ENCODE measurements at regions not wholly inside any gene's neighbourhood (a gene's known extent, or its start where the extent isn't known, plus 50 kb on each side); places are given as distances from the start of the nearest gene placed in this dataset.
"Not testable (repeated sequence)": the region's sequence is repeated elsewhere in the genome, so short reads cannot be mapped to it uniquely, and the experiment has no call there.

- Mint-ChIP-seq H3K27me3 (no peaks in the 10 kb centered on the region), H3K4me3 (no peak overlapping the region), H3K4me1 (no peaks in the 10 kb centered on the region), H3K9me3 (peaks cover 14% of the 10 kb centered on the region), H3K36me3 (no peaks in the 10 kb centered on the region), H3K27ac (no peak overlapping the region)
- ATAC-seq = no peak
These were observed 1062.9 kb upstream of the GYPC start for GRCh38 chr2:125593036-125593435.

- Mint-ChIP-seq H3K27me3 (no peaks in the 10 kb centered on the region), H3K9me3 (peaks cover 7% of the 10 kb centered on the region)
These were observed 1059.3 kb upstream of the GYPC start for GRCh38 chr2:125596612-125597011.

GRCh38 chr2:125615438-125615837 lies 1040.5 kb upstream of the GYPC start:
- Mint-ChIP-seq H3K4me3 (no peak overlapping the region), H3K9me3 (peaks cover 8% of the 10 kb centered on the region), H3K27ac (no peak overlapping the region), H3K27me3 (no peaks in the 10 kb centered on the region), H3K36me3 (no peaks in the 10 kb centered on the region), H3K4me1 (no peaks in the 10 kb centered on the region)
- ATAC-seq = no peak

More at GRCh38 chr2:125596612-125597011, 1059.3 kb upstream of the GYPC start:
- Mint-ChIP-seq H3K4me1 (no peaks in the 10 kb centered on the region), H3K4me3 (no peak overlapping the region), H3K27ac (no peak overlapping the region), H3K36me3 (no peaks in the 10 kb centered on the region)
- ATAC-seq = no peak

GRCh38 chr2:125630377-125630776 lies 1025.6 kb upstream of the GYPC start:
- Mint-ChIP-seq H3K27ac (no peak overlapping the region), H3K4me1 (no peaks in the 10 kb centered on the region), H3K9me3 (peaks cover 2% of the 10 kb centered on the region), H3K27me3 (no peaks in the 10 kb centered on the region), H3K36me3 (no peaks in the 10 kb centered on the region), H3K4me3 (no peak overlapping the region)
- ATAC-seq = no peak

GRCh38 chr2:125634662-125635061 lies 1021.3 kb upstream of the GYPC start:
- ATAC-seq = no peak
- no peak overlapping the region for H3K27ac Mint-ChIP-seq
- H3K4me1 Mint-ChIP-seq = no peaks in the 10 kb centered on the region
- no peak overlapping the region for H3K4me3 Mint-ChIP-seq
- H3K27me3 Mint-ChIP-seq = no peaks in the 10 kb centered on the region
- no peaks in the 10 kb centered on the region for H3K9me3 Mint-ChIP-seq
- no peaks in the 10 kb centered on the region for H3K36me3 Mint-ChIP-seq

- no peaks in the 10 kb centered on the region for H3K27me3 Mint-ChIP-seq
These were observed 1017.6 kb upstream of the GYPC start for GRCh38 chr2:125638345-125638744.

GRCh38 chr2:125642032-125642431 lies 1013.9 kb upstream of the GYPC start:
- Mint-ChIP-seq H3K36me3 (no peaks in the 10 kb centered on the region), H3K9me3 (no peaks in the 10 kb centered on the region), H3K4me1 (no peaks in the 10 kb centered on the region), H3K4me3 (no peak overlapping the region), H3K27me3 (no peaks in the 10 kb centered on the region), H3K27ac (no peak overlapping the region)
- no peak for ATAC-seq

More at GRCh38 chr2:125638345-125638744, 1017.6 kb upstream of the GYPC start:
- no peak overlapping the region for H3K27ac Mint-ChIP-seq
- no peak for ATAC-seq
- H3K4me1 Mint-ChIP-seq = no peaks in the 10 kb centered on the region
- no peak overlapping the region for H3K4me3 Mint-ChIP-seq
- H3K36me3 Mint-ChIP-seq = no peaks in the 10 kb centered on the region
- H3K9me3 Mint-ChIP-seq = no peaks in the 10 kb centered on the region

GRCh38 chr2:125643128-125643527 lies 1012.8 kb upstream of the GYPC start:
- Mint-ChIP-seq H3K27ac (no peak overlapping the region), H3K4me1 (no peaks in the 10 kb centered on the region), H3K27me3 (no peaks in the 10 kb centered on the region), H3K9me3 (no peaks in the 10 kb centered on the region), H3K4me3 (no peak overlapping the region), H3K36me3 (no peaks in the 10 kb centered on the region)
- ATAC-seq = no peak

- H3K36me3 Mint-ChIP-seq = no peaks in the 10 kb centered on the region
These were observed 1012.4 kb upstream of the GYPC start for GRCh38 chr2:125643585-125643984.

GRCh38 chr2:125644257-125644656 lies 1011.7 kb upstream of the GYPC start:
- ATAC-seq = no peak

More at GRCh38 chr2:125643585-125643984, 1012.4 kb upstream of the GYPC start:
- Mint-ChIP-seq H3K9me3 (no peaks in the 10 kb centered on the region), H3K4me3 (no peak overlapping the region), H3K27ac (no peak overlapping the region), H3K4me1 (no peaks in the 10 kb centered on the region), H3K27me3 (no peaks in the 10 kb centered on the region)
- no peak for ATAC-seq

GRCh38 chr2:125652280-125652679 lies 1003.7 kb upstream of the GYPC start:
- H3K36me3 Mint-ChIP-seq = no peaks in the 10 kb centered on the region
- no peaks in the 10 kb centered on the region for H3K27me3 Mint-ChIP-seq
- peaks cover 6% of the 10 kb centered on the region for H3K9me3 Mint-ChIP-seq
- H3K4me3 Mint-ChIP-seq = no peak overlapping the region
- H3K4me1 Mint-ChIP-seq = no peaks in the 10 kb centered on the region
- no peak overlapping the region for H3K27ac Mint-ChIP-seq
- ATAC-seq = no peak

More at GRCh38 chr2:125644257-125644656, 1011.7 kb upstream of the GYPC start:
- Mint-ChIP-seq H3K27ac (no peak overlapping the region), H3K4me1 (no peaks in the 10 kb centered on the region), H3K4me3 (no peak overlapping the region), H3K9me3 (no peaks in the 10 kb centered on the region), H3K36me3 (no peaks in the 10 kb centered on the region), H3K27me3 (no peaks in the 10 kb centered on the region)

GRCh38 chr2:125654226-125654625 lies 1001.7 kb upstream of the GYPC start:
- Mint-ChIP-seq H3K36me3 (no peaks in the 10 kb centered on the region), H3K27me3 (no peaks in the 10 kb centered on the region), H3K4me1 (no peaks in the 10 kb centered on the region), H3K27ac (no peak overlapping the region), H3K9me3 (peaks cover 6% of the 10 kb centered on the region), H3K4me3 (no peak overlapping the region)
- no peak for ATAC-seq

GRCh38 chr2:125656190-125656589 lies 999.8 kb upstream of the GYPC start:
- H3K27me3 Mint-ChIP-seq = no peaks in the 10 kb centered on the region
- H3K36me3 Mint-ChIP-seq = no peaks in the 10 kb centered on the region
- H3K27ac Mint-ChIP-seq = no peak overlapping the region
- H3K9me3 Mint-ChIP-seq = peaks cover 5% of the 10 kb centered on the region
- ATAC-seq = no peak
- H3K4me1 Mint-ChIP-seq = no peaks in the 10 kb centered on the region
- no peak overlapping the region for H3K4me3 Mint-ChIP-seq

GRCh38 chr2:125658583-125658982 lies 997.4 kb upstream of the GYPC start:
- ATAC-seq = no peak
- no peaks in the 10 kb centered on the region for H3K27me3 Mint-ChIP-seq
- no peaks in the 10 kb centered on the region for H3K36me3 Mint-ChIP-seq
- H3K9me3 Mint-ChIP-seq = peaks cover 2% of the 10 kb centered on the region
- no peak overlapping the region for H3K27ac Mint-ChIP-seq
- H3K4me1 Mint-ChIP-seq = no peaks in the 10 kb centered on the region
- H3K4me3 Mint-ChIP-seq = no peak overlapping the region

- ATAC-seq, H3K4me3 Mint-ChIP-seq, H3K27me3 Mint-ChIP-seq, H3K27ac Mint-ChIP-seq, H3K36me3 Mint-ChIP-seq, H3K4me1 Mint-ChIP-seq, H3K9me3 Mint-ChIP-seq: not testable (repeated sequence)
These were observed 995.6 kb upstream of the GYPC start for GRCh38 chr2:125660369-125660768.

GRCh38 chr2:125667630-125668029 lies 988.3 kb upstream of the GYPC start:
- peaks cover 6% of the 10 kb centered on the region for H3K9me3 Mint-ChIP-seq
- H3K4me1 Mint-ChIP-seq = no peaks in the 10 kb centered on the region
- no peak for ATAC-seq
- H3K27me3 Mint-ChIP-seq = no peaks in the 10 kb centered on the region
- H3K4me3 Mint-ChIP-seq = no peak overlapping the region
- H3K27ac Mint-ChIP-seq = no peak overlapping the region
- H3K36me3 Mint-ChIP-seq = no peaks in the 10 kb centered on the region

- no peak overlapping the region for H3K4me3 Mint-ChIP-seq
- H3K36me3 Mint-ChIP-seq = no peaks in the 10 kb centered on the region
- H3K27me3 Mint-ChIP-seq = no peaks in the 10 kb centered on the region
- no peaks in the 10 kb centered on the region for H3K4me1 Mint-ChIP-seq
- no peak overlapping the region for H3K27ac Mint-ChIP-seq
- H3K9me3 Mint-ChIP-seq = peaks cover 3% of the 10 kb centered on the region
- ATAC-seq = no peak
These were observed 976.1 kb upstream of the GYPC start for GRCh38 chr2:125679903-125680302.
